ENCODE measurements at regions not wholly inside any gene's neighbourhood (a gene's known extent, or its start where the extent isn't known, plus 50 kb on each side); places are given as distances from the start of the nearest gene placed in this dataset.

- Histone ChIP-seq H3K9me2 (replicated peaks; ENCODE audit: low read length) (no peaks in the 10 kb centered on the region), H3K79me2 (ENCODE audit: low read length) (no peaks in the 10 kb centered on the region), H3K27ac (ENCODE audit: low read length) (no peak overlapping the region), H3F3A (ENCODE audit: low read length, unreplicated experiment) (no peaks in the 10 kb centered on the region), H2AFZ (ENCODE audit: low read length) (no peak overlapping the region), H3K9me3 (ENCODE audit: low read length) (no peaks in the 10 kb centered on the region), H3K9ac (ENCODE audit: low read length) (no peak overlapping the region), H3K27me3 (ENCODE audit: low read length) (no peaks in the 10 kb centered on the region), H3K4me3 (ENCODE audit: low read length) (no peak overlapping the region), H3K4me1 (ENCODE audit: insufficient read depth, low read length) (no peaks in the 10 kb centered on the region), H3K36me3 (ENCODE audit: low read depth, low read length) (no peaks in the 10 kb centered on the region), H4K20me1 (ENCODE audit: low read length) (no peaks in the 10 kb centered on the region), H3K4me2 (ENCODE audit: low read length) (no peak overlapping the region)
- ATAC-seq (no peak), DNase-seq (no peak)
- ChIA-PET POLR2A (ENCODE audit: unreplicated experiment) (no interaction called here), CTCF (no interaction called here)
- intact Hi-C loops (cut with micrococcal nuclease) = no loop called here
- BruUV-seq (replicated peaks) = no TSS peak
- no peak for TF ChIP-seq EZH2 (IDR thresholded peaks at IDR 0.05; ENCODE audit: low read length, unreplicated experiment)
- TF ChIP-seq, protein P1, sequence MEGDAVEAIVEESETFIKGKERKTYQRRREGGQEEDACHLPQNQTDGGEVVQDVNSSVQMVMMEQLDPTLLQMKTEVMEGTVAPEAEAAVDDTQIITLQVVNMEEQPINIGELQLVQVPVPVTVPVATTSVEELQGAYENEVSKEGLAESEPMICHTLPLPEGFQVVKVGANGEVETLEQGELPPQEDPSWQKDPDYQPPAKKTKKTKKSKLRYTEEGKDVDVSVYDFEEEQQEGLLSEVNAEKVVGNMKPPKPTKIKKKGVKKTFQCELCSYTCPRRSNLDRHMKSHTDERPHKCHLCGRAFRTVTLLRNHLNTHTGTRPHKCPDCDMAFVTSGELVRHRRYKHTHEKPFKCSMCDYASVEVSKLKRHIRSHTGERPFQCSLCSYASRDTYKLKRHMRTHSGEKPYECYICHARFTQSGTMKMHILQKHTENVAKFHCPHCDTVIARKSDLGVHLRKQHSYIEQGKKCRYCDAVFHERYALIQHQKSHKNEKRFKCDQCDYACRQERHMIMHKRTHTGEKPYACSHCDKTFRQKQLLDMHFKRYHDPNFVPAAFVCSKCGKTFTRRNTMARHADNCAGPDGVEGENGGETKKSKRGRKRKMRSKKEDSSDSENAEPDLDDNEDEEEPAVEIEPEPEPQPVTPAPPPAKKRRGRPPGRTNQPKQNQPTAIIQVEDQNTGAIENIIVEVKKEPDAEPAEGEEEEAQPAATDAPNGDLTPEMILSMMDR (conservative IDR thresholded peaks at IDR 0.05; ENCODE audit: low read depth, low read length) = no peak; the same call in 1 of the 2 replicates
- no peak for TF ChIP-seq EZH2phosphoT487 (IDR thresholded peaks at IDR 0.05; ENCODE audit: borderline replicate concordance, low read length)
Observed at GRCh38 chrX:125826080-125826479, 340.0 kb downstream of the DCAF12L2 start.

GRCh38 chrX:125826774-125827451 lies 339.2 kb downstream of the DCAF12L2 start:
- POLR2A ChIA-PET (ENCODE audit: unreplicated experiment) = no interaction called here
- CTCF ChIA-PET = no interaction called here
- intact Hi-C loops (cut with micrococcal nuclease) = no loop called here

DNA sequence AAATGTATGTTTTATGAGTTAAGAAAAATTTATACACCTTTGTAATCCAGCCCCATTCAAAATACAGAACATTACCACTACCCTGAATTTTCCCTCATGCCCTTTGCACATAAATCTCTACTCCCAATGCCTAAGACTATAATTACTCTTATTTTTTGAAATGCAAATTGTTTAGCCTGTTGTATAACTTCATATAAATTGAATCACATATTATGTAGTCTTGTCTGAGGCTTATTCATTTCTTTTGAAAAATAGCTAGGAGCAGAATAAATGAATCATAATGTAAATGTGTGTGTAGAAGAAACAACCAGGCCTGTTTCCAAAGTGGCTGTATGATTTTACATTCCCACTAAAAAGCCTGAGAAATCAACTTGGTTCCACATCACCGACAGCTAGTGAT lies 319.8 kb downstream of the DCAF12L2 start:
- Histone ChIP-seq H3K9me3 (ENCODE audit: low read length) (no peaks in the 10 kb centered on the region), H2AFZ (ENCODE audit: low read length) (no peak overlapping the region), H3K9ac (ENCODE audit: low read length) (no peak overlapping the region), H3K4me1 (ENCODE audit: insufficient read depth, low read length) (no peaks in the 10 kb centered on the region), H3K27ac (ENCODE audit: low read length) (no peak overlapping the region), H3K27me3 (ENCODE audit: low read length) (no peaks in the 10 kb centered on the region), H3K9me2 (replicated peaks; ENCODE audit: low read length) (no peaks in the 10 kb centered on the region), H3K4me2 (ENCODE audit: low read length) (no peak overlapping the region), H3K36me3 (ENCODE audit: low read depth, low read length) (no peaks in the 10 kb centered on the region), H3F3A (ENCODE audit: low read length, unreplicated experiment) (no peaks in the 10 kb centered on the region), H3K4me3 (ENCODE audit: low read length) (no peak overlapping the region), H3K79me2 (ENCODE audit: low read length) (no peaks in the 10 kb centered on the region), H4K20me1 (ENCODE audit: low read length) (no peaks in the 10 kb centered on the region)
- BruUV-seq (replicated peaks) = no TSS peak
- intact Hi-C loops (cut with micrococcal nuclease) = no loop called here
- POLR2A ChIA-PET (ENCODE audit: unreplicated experiment) = no interaction called here
- CTCF ChIA-PET = no interaction called here
- no peak for DNase-seq
- TF ChIP-seq, protein P1 (conservative IDR thresholded peaks at IDR 0.05; ENCODE audit: low read depth, low read length) = no peak
- no peak for TF ChIP-seq EZH2 (IDR thresholded peaks at IDR 0.05; ENCODE audit: low read length, unreplicated experiment)
- no peak for TF ChIP-seq EZH2phosphoT487 (IDR thresholded peaks at IDR 0.05; ENCODE audit: borderline replicate concordance, low read length)
- no peak for ATAC-seq

More at GRCh38 chrX:125826774-125827451, 339.2 kb downstream of the DCAF12L2 start:
- ATAC-seq = no peak
- TF ChIP-seq EZH2 (IDR thresholded peaks at IDR 0.05; ENCODE audit: low read length, unreplicated experiment) = no peak
- TF ChIP-seq EZH2phosphoT487 (IDR thresholded peaks at IDR 0.05; ENCODE audit: borderline replicate concordance, low read length) = no peak
- TF ChIP-seq, protein P1 (conservative IDR thresholded peaks at IDR 0.05; ENCODE audit: low read depth, low read length) = no peak
- Histone ChIP-seq H3K27ac (ENCODE audit: low read length) (no peak overlapping the region), H3K36me3 (ENCODE audit: low read depth, low read length) (no peaks in the 10 kb centered on the region), H3K27me3 (ENCODE audit: low read length) (no peaks in the 10 kb centered on the region), H3K79me2 (ENCODE audit: low read length) (no peaks in the 10 kb centered on the region), H2AFZ (ENCODE audit: low read length) (no peak overlapping the region), H3K9me2 (replicated peaks; ENCODE audit: low read length) (no peaks in the 10 kb centered on the region), H3K9me3 (ENCODE audit: low read length) (no peaks in the 10 kb centered on the region), H3K4me3 (ENCODE audit: low read length) (no peak overlapping the region), H4K20me1 (ENCODE audit: low read length) (no peaks in the 10 kb centered on the region), H3K9ac (ENCODE audit: low read length) (no peak overlapping the region), H3K4me1 (ENCODE audit: insufficient read depth, low read length) (no peaks in the 10 kb centered on the region), H3K4me2 (ENCODE audit: low read length) (no peak overlapping the region), H3F3A (ENCODE audit: low read length, unreplicated experiment) (no peaks in the 10 kb centered on the region)
- BruUV-seq (replicated peaks) = no TSS peak
- DNase-seq = no peak
